ENCODE measurements at regions not wholly inside any gene's neighbourhood (a gene's known extent, or its start where the extent isn't known, plus 50 kb on each side); places are given as distances from the start of the nearest gene placed in this dataset.

- no peak for TF ChIP-seq CTCF (conservative IDR thresholded peaks at IDR 0.05; ENCODE audit: low read depth, low read length)
- no peak overlapping the region for H2AFZ ChIP-seq (ENCODE audit: low read depth)
- H3K36me3 ChIP-seq (ENCODE audit: insufficient read depth), result no peaks in the 10 kb centered on the region
- no peaks in the 10 kb centered on the region for H4K20me1 ChIP-seq (ENCODE audit: insufficient read depth)
- H3K27ac ChIP-seq, result no peak overlapping the region
- no peaks in the 10 kb centered on the region for H3K27me3 ChIP-seq (ENCODE audit: insufficient read depth, low read depth)
- no peaks in the 10 kb centered on the region for H3K79me2 ChIP-seq (ENCODE audit: insufficient read depth, low read depth)
- H3K4me1 ChIP-seq (ENCODE audit: low read depth, poor library complexity, severe bottlenecking), result no peaks in the 10 kb centered on the region
- H3K4me3 ChIP-seq (IDR thresholded peaks at IDR 0.05; ENCODE audit: insufficient read depth, low read depth, low read length), result no peak overlapping the region
- no peak overlapping the region for H3K4me2 ChIP-seq
- H3K9ac ChIP-seq, result no peak overlapping the region
Measured at GRCh38 chr6:134480593-134480992, 162.7 kb upstream of the SGK1 start.

GRCh38 chr6:134478764-134479399, 161.0 kb upstream of the SGK1 start:
- Histone ChIP-seq H3K9ac (no peak overlapping the region), H3K36me3 (ENCODE audit: insufficient read depth) (no peaks in the 10 kb centered on the region), H2AFZ (ENCODE audit: low read depth) (no peak overlapping the region), H3K27ac (no peak overlapping the region), H3K79me2 (ENCODE audit: insufficient read depth, low read depth) (no peaks in the 10 kb centered on the region), H3K27me3 (ENCODE audit: insufficient read depth, low read depth) (no peaks in the 10 kb centered on the region), H3K4me2 (no peak overlapping the region), H4K20me1 (ENCODE audit: insufficient read depth) (no peaks in the 10 kb centered on the region), H3K4me1 (ENCODE audit: low read depth, poor library complexity, severe bottlenecking) (no peaks in the 10 kb centered on the region), H3K4me3 (IDR thresholded peaks at IDR 0.05; ENCODE audit: insufficient read depth, low read depth, low read length) (no peak overlapping the region)
- no peak for TF ChIP-seq CTCF (conservative IDR thresholded peaks at IDR 0.05; ENCODE audit: low read depth, low read length)

GRCh38 chr6:134477991-134478635, 160.2 kb upstream of the SGK1 start:
- Histone ChIP-seq H3K4me3 (IDR thresholded peaks at IDR 0.05; ENCODE audit: insufficient read depth, low read depth, low read length) (no peak overlapping the region), H3K79me2 (ENCODE audit: insufficient read depth, low read depth) (no peaks in the 10 kb centered on the region), H3K27ac (no peak overlapping the region), H4K20me1 (ENCODE audit: insufficient read depth) (no peaks in the 10 kb centered on the region), H3K4me1 (ENCODE audit: low read depth, poor library complexity, severe bottlenecking) (no peaks in the 10 kb centered on the region), H3K36me3 (ENCODE audit: insufficient read depth) (no peaks in the 10 kb centered on the region), H2AFZ (ENCODE audit: low read depth) (no peak overlapping the region), H3K27me3 (ENCODE audit: insufficient read depth, low read depth) (no peaks in the 10 kb centered on the region), H3K4me2 (no peak overlapping the region), H3K9ac (no peak overlapping the region)
- no peak for TF ChIP-seq CTCF (conservative IDR thresholded peaks at IDR 0.05; ENCODE audit: low read depth, low read length)

GRCh38 chr6:134474955-134475354, 157.0 kb upstream of the SGK1 start:
- Histone ChIP-seq H3K79me2 (ENCODE audit: insufficient read depth, low read depth) (no peaks in the 10 kb centered on the region), H3K4me1 (ENCODE audit: low read depth, poor library complexity, severe bottlenecking) (no peaks in the 10 kb centered on the region), H3K9ac (no peak overlapping the region), H3K36me3 (ENCODE audit: insufficient read depth) (no peaks in the 10 kb centered on the region), H3K27ac (no peak overlapping the region), H3K27me3 (ENCODE audit: insufficient read depth, low read depth) (no peaks in the 10 kb centered on the region), H3K4me2 (no peak overlapping the region), H3K4me3 (IDR thresholded peaks at IDR 0.05; ENCODE audit: insufficient read depth, low read depth, low read length) (no peak overlapping the region), H4K20me1 (ENCODE audit: insufficient read depth) (no peaks in the 10 kb centered on the region), H2AFZ (ENCODE audit: low read depth) (no peak overlapping the region)
- TF ChIP-seq CTCF (conservative IDR thresholded peaks at IDR 0.05; ENCODE audit: low read depth, low read length), result no peak

All from KMS-11 (cell line).